ENCODE measurements at regions not wholly inside any gene's neighbourhood (a gene's known extent, or its start where the extent isn't known, plus 50 kb on each side); places are given as distances from the start of the nearest gene placed in this dataset.

DNA sequence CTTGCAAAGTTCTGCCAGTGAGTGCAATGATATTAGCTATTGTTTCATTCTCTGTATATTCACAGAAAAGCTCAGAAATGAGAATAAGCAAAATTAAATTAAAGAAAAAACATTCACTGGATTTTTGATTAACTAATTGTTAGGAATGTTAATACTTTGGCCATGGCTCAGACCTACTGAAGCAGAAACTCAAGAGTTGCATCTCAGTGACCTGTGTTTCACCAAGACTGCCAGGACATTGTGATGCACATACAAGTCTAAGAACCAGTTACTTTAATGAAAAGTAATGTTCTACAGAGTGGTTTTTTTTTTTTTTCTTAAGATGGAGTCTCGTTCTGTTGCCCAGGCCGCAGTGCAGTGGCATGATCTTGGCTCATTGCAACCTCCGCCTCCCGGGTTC is 464.9 kb upstream of the NMUR2 start (continued):
- TF ChIP-seq, protein P1, sequence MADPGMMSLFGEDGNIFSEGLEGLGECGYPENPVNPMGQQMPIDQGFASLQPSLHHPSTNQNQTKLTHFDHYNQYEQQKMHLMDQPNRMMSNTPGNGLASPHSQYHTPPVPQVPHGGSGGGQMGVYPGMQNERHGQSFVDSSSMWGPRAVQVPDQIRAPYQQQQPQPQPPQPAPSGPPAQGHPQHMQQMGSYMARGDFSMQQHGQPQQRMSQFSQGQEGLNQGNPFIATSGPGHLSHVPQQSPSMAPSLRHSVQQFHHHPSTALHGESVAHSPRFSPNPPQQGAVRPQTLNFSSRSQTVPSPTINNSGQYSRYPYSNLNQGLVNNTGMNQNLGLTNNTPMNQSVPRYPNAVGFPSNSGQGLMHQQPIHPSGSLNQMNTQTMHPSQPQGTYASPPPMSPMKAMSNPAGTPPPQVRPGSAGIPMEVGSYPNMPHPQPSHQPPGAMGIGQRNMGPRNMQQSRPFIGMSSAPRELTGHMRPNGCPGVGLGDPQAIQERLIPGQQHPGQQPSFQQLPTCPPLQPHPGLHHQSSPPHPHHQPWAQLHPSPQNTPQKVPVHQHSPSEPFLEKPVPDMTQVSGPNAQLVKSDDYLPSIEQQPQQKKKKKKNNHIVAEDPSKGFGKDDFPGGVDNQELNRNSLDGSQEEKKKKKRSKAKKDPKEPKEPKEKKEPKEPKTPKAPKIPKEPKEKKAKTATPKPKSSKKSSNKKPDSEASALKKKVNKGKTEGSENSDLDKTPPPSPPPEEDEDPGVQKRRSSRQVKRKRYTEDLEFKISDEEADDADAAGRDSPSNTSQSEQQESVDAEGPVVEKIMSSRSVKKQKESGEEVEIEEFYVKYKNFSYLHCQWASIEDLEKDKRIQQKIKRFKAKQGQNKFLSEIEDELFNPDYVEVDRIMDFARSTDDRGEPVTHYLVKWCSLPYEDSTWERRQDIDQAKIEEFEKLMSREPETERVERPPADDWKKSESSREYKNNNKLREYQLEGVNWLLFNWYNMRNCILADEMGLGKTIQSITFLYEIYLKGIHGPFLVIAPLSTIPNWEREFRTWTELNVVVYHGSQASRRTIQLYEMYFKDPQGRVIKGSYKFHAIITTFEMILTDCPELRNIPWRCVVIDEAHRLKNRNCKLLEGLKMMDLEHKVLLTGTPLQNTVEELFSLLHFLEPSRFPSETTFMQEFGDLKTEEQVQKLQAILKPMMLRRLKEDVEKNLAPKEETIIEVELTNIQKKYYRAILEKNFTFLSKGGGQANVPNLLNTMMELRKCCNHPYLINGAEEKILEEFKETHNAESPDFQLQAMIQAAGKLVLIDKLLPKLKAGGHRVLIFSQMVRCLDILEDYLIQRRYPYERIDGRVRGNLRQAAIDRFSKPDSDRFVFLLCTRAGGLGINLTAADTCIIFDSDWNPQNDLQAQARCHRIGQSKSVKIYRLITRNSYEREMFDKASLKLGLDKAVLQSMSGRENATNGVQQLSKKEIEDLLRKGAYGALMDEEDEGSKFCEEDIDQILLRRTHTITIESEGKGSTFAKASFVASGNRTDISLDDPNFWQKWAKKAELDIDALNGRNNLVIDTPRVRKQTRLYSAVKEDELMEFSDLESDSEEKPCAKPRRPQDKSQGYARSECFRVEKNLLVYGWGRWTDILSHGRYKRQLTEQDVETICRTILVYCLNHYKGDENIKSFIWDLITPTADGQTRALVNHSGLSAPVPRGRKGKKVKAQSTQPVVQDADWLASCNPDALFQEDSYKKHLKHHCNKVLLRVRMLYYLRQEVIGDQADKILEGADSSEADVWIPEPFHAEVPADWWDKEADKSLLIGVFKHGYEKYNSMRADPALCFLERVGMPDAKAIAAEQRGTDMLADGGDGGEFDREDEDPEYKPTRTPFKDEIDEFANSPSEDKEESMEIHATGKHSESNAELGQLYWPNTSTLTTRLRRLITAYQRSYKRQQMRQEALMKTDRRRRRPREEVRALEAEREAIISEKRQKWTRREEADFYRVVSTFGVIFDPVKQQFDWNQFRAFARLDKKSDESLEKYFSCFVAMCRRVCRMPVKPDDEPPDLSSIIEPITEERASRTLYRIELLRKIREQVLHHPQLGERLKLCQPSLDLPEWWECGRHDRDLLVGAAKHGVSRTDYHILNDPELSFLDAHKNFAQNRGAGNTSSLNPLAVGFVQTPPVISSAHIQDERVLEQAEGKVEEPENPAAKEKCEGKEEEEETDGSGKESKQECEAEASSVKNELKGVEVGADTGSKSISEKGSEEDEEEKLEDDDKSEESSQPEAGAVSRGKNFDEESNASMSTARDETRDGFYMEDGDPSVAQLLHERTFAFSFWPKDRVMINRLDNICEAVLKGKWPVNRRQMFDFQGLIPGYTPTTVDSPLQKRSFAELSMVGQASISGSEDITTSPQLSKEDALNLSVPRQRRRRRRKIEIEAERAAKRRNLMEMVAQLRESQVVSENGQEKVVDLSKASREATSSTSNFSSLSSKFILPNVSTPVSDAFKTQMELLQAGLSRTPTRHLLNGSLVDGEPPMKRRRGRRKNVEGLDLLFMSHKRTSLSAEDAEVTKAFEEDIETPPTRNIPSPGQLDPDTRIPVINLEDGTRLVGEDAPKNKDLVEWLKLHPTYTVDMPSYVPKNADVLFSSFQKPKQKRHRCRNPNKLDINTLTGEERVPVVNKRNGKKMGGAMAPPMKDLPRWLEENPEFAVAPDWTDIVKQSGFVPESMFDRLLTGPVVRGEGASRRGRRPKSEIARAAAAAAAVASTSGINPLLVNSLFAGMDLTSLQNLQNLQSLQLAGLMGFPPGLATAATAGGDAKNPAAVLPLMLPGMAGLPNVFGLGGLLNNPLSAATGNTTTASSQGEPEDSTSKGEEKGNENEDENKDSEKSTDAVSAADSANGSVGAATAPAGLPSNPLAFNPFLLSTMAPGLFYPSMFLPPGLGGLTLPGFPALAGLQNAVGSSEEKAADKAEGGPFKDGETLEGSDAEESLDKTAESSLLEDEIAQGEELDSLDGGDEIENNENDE (IDR thresholded peaks at IDR 0.05; ENCODE audit: insufficient replicate concordance, low read length) = no peak
- TF ChIP-seq, protein P2, sequence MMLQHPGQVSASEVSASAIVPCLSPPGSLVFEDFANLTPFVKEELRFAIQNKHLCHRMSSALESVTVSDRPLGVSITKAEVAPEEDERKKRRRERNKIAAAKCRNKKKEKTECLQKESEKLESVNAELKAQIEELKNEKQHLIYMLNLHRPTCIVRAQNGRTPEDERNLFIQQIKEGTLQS (IDR thresholded peaks at IDR 0.05; ENCODE audit: insufficient read depth, low read depth, low read length) = no peak
- TF ChIP-seq SIN3A (conservative IDR thresholded peaks at IDR 0.05 in 1 of 2, IDR thresholded peaks at IDR 0.05 in 1 of 2; ENCODE audit: low read depth in 1 of 2, low read length in 2 of 2) (no peak), SP4 (IDR thresholded peaks at IDR 0.05; ENCODE audit: low read length) (no peak), RXRA (IDR thresholded peaks at IDR 0.05; ENCODE audit: insufficient read depth, low read depth, low read length) (no peak), BCL11A (IDR thresholded peaks at IDR 0.05; ENCODE audit: low read depth in 2 of 2, low read length in 2 of 2) (no peak), HDAC6 (IDR thresholded peaks at IDR 0.05; ENCODE audit: low read depth, low read length) (no peak)
- TF ChIP-seq, protein P3, sequence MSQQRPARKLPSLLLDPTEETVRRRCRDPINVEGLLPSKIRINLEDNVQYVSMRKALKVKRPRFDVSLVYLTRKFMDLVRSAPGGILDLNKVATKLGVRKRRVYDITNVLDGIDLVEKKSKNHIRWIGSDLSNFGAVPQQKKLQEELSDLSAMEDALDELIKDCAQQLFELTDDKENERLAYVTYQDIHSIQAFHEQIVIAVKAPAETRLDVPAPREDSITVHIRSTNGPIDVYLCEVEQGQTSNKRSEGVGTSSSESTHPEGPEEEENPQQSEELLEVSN (IDR thresholded peaks at IDR 0.05) = no peak
